Activated naive CD4-positive, alpha-beta T cell treated with anti-CD3 and anti-CD28 coated beads, Interleukin-2, amount 50 U/mL, for 72 hours (primary cell): ENCODE measurements at regions not wholly inside any gene's neighbourhood (a gene's known extent, or its start where the extent isn't known, plus 50 kb on each side); places are given as distances from the start of the nearest gene placed in this dataset.

Source experiments
- ATAC-seq, 2 donors: fragments of 150-1000 bp; cut with Tn5 transposase; 2 replicates each; pipeline ENCODE4 v1.10.0; 2021; ENCODE audit warnings: mild to moderate bottlenecking in 2 of 2, moderate library complexity in 2 of 2
- DNase-seq, 2 donors: peaks; one replicate each; pipeline ENCODE4 v3.0.0; 2021 to 2022; ENCODE audit warnings: low spot score in 2 of 2
- H3K27ac Mint-ChIP-seq, 2 donors: one replicate each; pipeline ENCODE4 v1.8.0; 2022; ENCODE audit warnings: mild to moderate bottlenecking in 2 of 2, mixed read lengths in 2 of 2
- H3K36me3 Mint-ChIP-seq, 2 donors: one replicate each; pipeline ENCODE4 v1.8.0; 2022; ENCODE audit warnings: mixed read lengths in 2 of 2
- H3K9me3 Mint-ChIP-seq, 2 donors: one replicate each; pipeline ENCODE4 v1.8.0; 2022; ENCODE audit warnings: mixed read lengths in 2 of 2

- DNase-seq (no peak), ATAC-seq (no peak)
- no peak overlapping the region for H3K27ac Mint-ChIP-seq
These were observed 367.9 kb upstream of the SPOCK3 start for GRCh38 chr4:167602157-167602556.

GRCh38 chr4:167606551-167606950, 372.3 kb upstream of the SPOCK3 start:
- DNase-seq (no peak), ATAC-seq (no peak)
- no peaks in the 10 kb centered on the region for H3K36me3 Mint-ChIP-seq
- H3K9me3 Mint-ChIP-seq, result peaks cover 0 to 10% of the 10 kb centered on the region in 2 donors
- no peak overlapping the region for H3K27ac Mint-ChIP-seq

More at GRCh38 chr4:167602157-167602556, 367.9 kb upstream of the SPOCK3 start:
- no peaks in the 10 kb centered on the region for H3K36me3 Mint-ChIP-seq
- peaks cover 3% of the 10 kb centered on the region in 2 donors for H3K9me3 Mint-ChIP-seq

GRCh38 chr4:167613381-167613780, 379.1 kb upstream of the SPOCK3 start:
- H3K27ac Mint-ChIP-seq, result no peak overlapping the region
- no peaks in the 10 kb centered on the region for H3K36me3 Mint-ChIP-seq

GRCh38 chr4:167614866-167615265, 380.6 kb upstream of the SPOCK3 start:
- Mint-ChIP-seq H3K9me3 (peaks cover 6 to 20% of the 10 kb centered on the region in 2 donors), H3K27ac (no peak overlapping the region), H3K36me3 (no peaks in the 10 kb centered on the region)
- ATAC-seq, result no peak
- DNase-seq, result no peak

More at GRCh38 chr4:167613381-167613780, 379.1 kb upstream of the SPOCK3 start:
- ATAC-seq, result no peak
- DNase-seq, result no peak
- peaks cover 6 to 15% of the 10 kb centered on the region in 2 donors for H3K9me3 Mint-ChIP-seq

GRCh38 chr4:167616476-167616875, 382.2 kb upstream of the SPOCK3 start:
- no peak for ATAC-seq
- no peak overlapping the region for H3K27ac Mint-ChIP-seq
- no peaks in the 10 kb centered on the region for H3K36me3 Mint-ChIP-seq
- DNase-seq, result no peak
- H3K9me3 Mint-ChIP-seq, result peaks cover 6 to 20% of the 10 kb centered on the region in 2 donors

- DNase-seq (peak in 1 of 2 donors; percentile 53), ATAC-seq (peak; percentile 20 to 73)
- Mint-ChIP-seq H3K9me3 (peaks cover 0 to 10% of the 10 kb centered on the region in 2 donors), H3K36me3 (no peaks in the 10 kb centered on the region), H3K27ac (no peak overlapping the region)
These were observed 388.4 kb upstream of the SPOCK3 start for GRCh38 chr4:167622481-167623240.

- H3K36me3 Mint-ChIP-seq, result no peaks in the 10 kb centered on the region
- ATAC-seq (no peak), DNase-seq (no peak)
- peaks cover 0 to 5% of the 10 kb centered on the region in 2 donors for H3K9me3 Mint-ChIP-seq
- H3K27ac Mint-ChIP-seq, result no peak overlapping the region
These were observed 388.9 kb upstream of the SPOCK3 start for GRCh38 chr4:167623241-167623572.

GRCh38 chr4:167629272-167629671, 395.0 kb upstream of the SPOCK3 start:
- Mint-ChIP-seq H3K27ac (no peak overlapping the region), H3K36me3 (no peaks in the 10 kb centered on the region), H3K9me3 (peaks cover 0 to 16% of the 10 kb centered on the region in 2 donors)
- DNase-seq, result no peak
- no peak for ATAC-seq

- ATAC-seq (no peak), DNase-seq (no peak)
- Mint-ChIP-seq H3K36me3 (no peaks in the 10 kb centered on the region), H3K9me3 (peaks cover 11 to 20% of the 10 kb centered on the region in 2 donors), H3K27ac (no peak overlapping the region)
These were observed 408.0 kb upstream of the SPOCK3 start for GRCh38 chr4:167642250-167642649.

GRCh38 chr4:167645358-167645757, 411.1 kb upstream of the SPOCK3 start:
- no peak for DNase-seq
- no peak for ATAC-seq
- peaks cover 7 to 12% of the 10 kb centered on the region in 2 donors for H3K9me3 Mint-ChIP-seq
- H3K27ac Mint-ChIP-seq, result no peak overlapping the region
- no peaks in the 10 kb centered on the region for H3K36me3 Mint-ChIP-seq

GRCh38 chr4:167652267-167652666, 418.0 kb upstream of the SPOCK3 start:
- no peaks in the 10 kb centered on the region for H3K36me3 Mint-ChIP-seq
- no peak for DNase-seq
- H3K27ac Mint-ChIP-seq, result no peak overlapping the region
- H3K9me3 Mint-ChIP-seq, result peaks cover 6 to 7% of the 10 kb centered on the region in 2 donors
- ATAC-seq, result no peak

- no peak for DNase-seq
- Mint-ChIP-seq H3K9me3 (peaks cover 11 to 16% of the 10 kb centered on the region in 2 donors), H3K27ac (no peak overlapping the region)
These were observed 403.6 kb upstream of the ANXA10 start for GRCh38 chr4:167688660-167689142.

GRCh38 chr4:167702391-167702790, 389.9 kb upstream of the ANXA10 start:
- Mint-ChIP-seq H3K36me3 (no peaks in the 10 kb centered on the region), H3K27ac (no peak overlapping the region), H3K9me3 (peaks cover 0 to 7% of the 10 kb centered on the region in 2 donors)
- ATAC-seq, result no peak
- DNase-seq, result no peak

More at GRCh38 chr4:167688660-167689142, 403.6 kb upstream of the ANXA10 start:
- no peaks in the 10 kb centered on the region for H3K36me3 Mint-ChIP-seq
- no peak for ATAC-seq

GRCh38 chr4:167711517-167711916, 380.8 kb upstream of the ANXA10 start:
- no peaks in the 10 kb centered on the region for H3K36me3 Mint-ChIP-seq
- no peak for DNase-seq
- peaks cover 8 to 9% of the 10 kb centered on the region in 2 donors for H3K9me3 Mint-ChIP-seq
- no peak overlapping the region for H3K27ac Mint-ChIP-seq
- ATAC-seq, result no peak

GRCh38 chr4:167713756-167714155, 378.6 kb upstream of the ANXA10 start:
- Mint-ChIP-seq H3K27ac (no peak overlapping the region), H3K36me3 (no peaks in the 10 kb centered on the region), H3K9me3 (peaks cover 8 to 9% of the 10 kb centered on the region in 2 donors)
- no peak for ATAC-seq
- no peak for DNase-seq

- peaks cover 8 to 9% of the 10 kb centered on the region in 2 donors for H3K9me3 Mint-ChIP-seq
- DNase-seq, result no peak
- no peak for ATAC-seq
- no peak overlapping the region for H3K27ac Mint-ChIP-seq
- no peaks in the 10 kb centered on the region for H3K36me3 Mint-ChIP-seq
These were observed 377.2 kb upstream of the ANXA10 start for GRCh38 chr4:167715176-167715575.

GRCh38 chr4:167717495-167717894, 374.8 kb upstream of the ANXA10 start:
- Mint-ChIP-seq H3K27ac (no peak overlapping the region), H3K9me3 (peaks cover 9 to 15% of the 10 kb centered on the region in 2 donors), H3K36me3 (no peaks in the 10 kb centered on the region)
- DNase-seq (no peak), ATAC-seq (no peak)
